Vagina (tissue), 2 donors: ENCODE measurements at regions not wholly inside any gene's neighbourhood (a gene's known extent, or its start where the extent isn't known, plus 50 kb on each side); places are given as distances from the start of the nearest gene placed in this dataset.

ENCODE experiments used
- DNase-seq, 2 donors: peaks; one replicate each; pipeline ENCODE4 v3.0.0-alpha.2; 2017; ENCODE audit errors: extremely low spot score in 2 of 2
- H3K27ac ChIP-seq: fragments of 200-600 bp; sonication (generic); one replicate; pipeline ENCODE4 v1.5.1; 2019
- H3K27me3 ChIP-seq: fragments of 200-600 bp; sonication (generic); one replicate; pipeline ENCODE4 v1.5.1; 2019
- H3K36me3 ChIP-seq, 2 donors: fragments of 200-600 bp; sonication (generic); one replicate each; pipeline ENCODE4 v1.5.1; 2017 to 2019
- H3K4me1 ChIP-seq: fragments of 200-600 bp; sonication (generic); one replicate; pipeline ENCODE4 v1.5.1; 2019
- H3K4me3 ChIP-seq, 2 donors: fragments of 200-600 bp; sonication (generic); 1 replicate in 1 of 2; 2 replicates in 1 of 2; pipeline ENCODE4 v1.5.1; 2016 to 2019
- H3K9me3 ChIP-seq: fragments of 200-600 bp; sonication (generic); one replicate; pipeline ENCODE4 v1.5.1; 2019
- POLR2A ChIP-seq, 2 donors: fragments of 450-650 bp; IDR thresholded peaks; one replicate each; pipeline ENCODE4 v1.6.1; 2017; ENCODE audit warnings: antibody characterized with exemption in 2 of 2, mild to moderate bottlenecking in 2 of 2, moderate library complexity in 2 of 2
- POLR2AphosphoS5 ChIP-seq, 2 donors: sonication (generic); formaldehyde crosslinking; IDR thresholded peaks; one replicate each; pipeline ENCODE4 v1.9.0; 2017; ENCODE audit warnings: antibody characterized with exemption in 2 of 2, mild to moderate bottlenecking in 2 of 2, low read depth in 1 of 2; ENCODE audit not compliant: insufficient read depth in 1 of 2
- intact Hi-C: fragments of 100-400 bp; cut with DNase I; formaldehyde crosslinking; loops from one replicate; pipeline ENCODE4 v1.15.1; 2023
- TF ChIP-seq, protein P1 (sequence below), 3 experiments: fragments of 450-650 bp in 2 of 3; fragments of 200-600 bp in 1 of 3; sonication (generic) in 1 of 3; IDR thresholded peaks; one replicate each; pipeline ENCODE4 v1.5.1; 2017 to 2019; ENCODE audit warnings: antibody characterized with exemption in 3 of 3, mild to moderate bottlenecking in 2 of 3, moderate library complexity in 2 of 3

DNA sequence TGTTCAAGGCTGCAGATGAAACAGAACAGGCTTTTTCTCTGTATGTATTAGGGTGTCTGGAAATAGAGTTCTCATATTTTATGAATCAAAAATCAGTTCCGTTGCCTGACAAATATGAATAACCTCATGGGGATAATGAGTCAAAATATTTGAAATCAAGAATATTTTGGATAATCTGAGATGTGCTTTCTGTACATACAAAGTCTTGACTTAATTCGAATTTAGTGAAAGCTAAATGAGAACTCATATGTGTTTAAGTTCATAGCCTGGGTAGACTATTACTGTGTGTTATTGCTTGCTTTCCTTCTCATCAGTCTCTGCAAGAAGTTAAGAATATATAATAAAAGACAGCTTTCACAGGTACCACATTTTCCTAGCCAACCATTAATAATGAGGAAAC lies 689.0 kb downstream of the REEP3 start:
- TF ChIP-seq POLR2A (IDR thresholded peaks at IDR 0.05) (no peak), POLR2AphosphoS5 (IDR thresholded peaks at IDR 0.05; ENCODE audit: insufficient read depth in 1 of 2, low read depth in 1 of 2) (no peak)
- TF ChIP-seq, protein P1, sequence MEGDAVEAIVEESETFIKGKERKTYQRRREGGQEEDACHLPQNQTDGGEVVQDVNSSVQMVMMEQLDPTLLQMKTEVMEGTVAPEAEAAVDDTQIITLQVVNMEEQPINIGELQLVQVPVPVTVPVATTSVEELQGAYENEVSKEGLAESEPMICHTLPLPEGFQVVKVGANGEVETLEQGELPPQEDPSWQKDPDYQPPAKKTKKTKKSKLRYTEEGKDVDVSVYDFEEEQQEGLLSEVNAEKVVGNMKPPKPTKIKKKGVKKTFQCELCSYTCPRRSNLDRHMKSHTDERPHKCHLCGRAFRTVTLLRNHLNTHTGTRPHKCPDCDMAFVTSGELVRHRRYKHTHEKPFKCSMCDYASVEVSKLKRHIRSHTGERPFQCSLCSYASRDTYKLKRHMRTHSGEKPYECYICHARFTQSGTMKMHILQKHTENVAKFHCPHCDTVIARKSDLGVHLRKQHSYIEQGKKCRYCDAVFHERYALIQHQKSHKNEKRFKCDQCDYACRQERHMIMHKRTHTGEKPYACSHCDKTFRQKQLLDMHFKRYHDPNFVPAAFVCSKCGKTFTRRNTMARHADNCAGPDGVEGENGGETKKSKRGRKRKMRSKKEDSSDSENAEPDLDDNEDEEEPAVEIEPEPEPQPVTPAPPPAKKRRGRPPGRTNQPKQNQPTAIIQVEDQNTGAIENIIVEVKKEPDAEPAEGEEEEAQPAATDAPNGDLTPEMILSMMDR (IDR thresholded peaks at IDR 0.05), result no peak
- intact Hi-C loops, result no loop called here

DNA sequence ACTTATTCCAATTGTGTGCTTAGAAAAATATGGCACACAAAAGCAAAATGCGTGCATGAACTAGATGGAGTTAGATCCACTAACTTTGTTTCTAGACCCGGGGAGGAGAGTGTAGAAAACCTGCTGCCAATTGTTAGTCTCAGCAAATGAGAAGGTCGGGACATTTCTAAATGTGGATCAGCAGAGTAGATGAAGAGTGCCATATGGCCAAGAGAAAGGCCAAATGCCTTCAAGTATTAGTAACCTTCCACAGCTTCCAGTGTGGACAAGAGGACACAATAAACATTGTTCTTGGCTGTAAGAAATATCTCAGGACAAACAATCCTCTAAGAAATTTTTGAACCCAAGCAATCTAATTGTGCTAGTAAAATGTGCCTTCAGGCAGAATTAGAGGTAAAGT lies 690.3 kb downstream of the REEP3 start:
- no peak overlapping the region for H3K4me3 ChIP-seq
- H3K27me3 ChIP-seq, result no peaks in the 10 kb centered on the region
- H3K27ac ChIP-seq, result no peak overlapping the region
- no peak for DNase-seq
- no peaks in the 10 kb centered on the region for H3K9me3 ChIP-seq
- no peak for TF ChIP-seq POLR2AphosphoS5 (IDR thresholded peaks at IDR 0.05; ENCODE audit: insufficient read depth in 1 of 2, low read depth in 1 of 2)
- TF ChIP-seq, protein P1 (IDR thresholded peaks at IDR 0.05), result no peak
- TF ChIP-seq POLR2A (IDR thresholded peaks at IDR 0.05), result no peak
- no peaks in the 10 kb centered on the region for H3K36me3 ChIP-seq
- intact Hi-C loops, result no loop called here
- no peaks in the 10 kb centered on the region for H3K4me1 ChIP-seq

More for the DNA sequence above, 689.0 kb downstream of the REEP3 start:
- H3K27ac ChIP-seq, result no peak overlapping the region
- H3K36me3 ChIP-seq, result no peaks in the 10 kb centered on the region
- H3K9me3 ChIP-seq, result no peaks in the 10 kb centered on the region
- no peaks in the 10 kb centered on the region for H3K4me1 ChIP-seq
- DNase-seq, result no peak
- H3K4me3 ChIP-seq, result no peak overlapping the region
- H3K27me3 ChIP-seq, result no peaks in the 10 kb centered on the region

- no peak for TF ChIP-seq POLR2A (IDR thresholded peaks at IDR 0.05)
- no peak for TF ChIP-seq POLR2AphosphoS5 (IDR thresholded peaks at IDR 0.05; ENCODE audit: insufficient read depth in 1 of 2, low read depth in 1 of 2)
- H3K4me1 ChIP-seq, result no peaks in the 10 kb centered on the region
- H3K27me3 ChIP-seq, result no peaks in the 10 kb centered on the region
- DNase-seq, result no peak
- intact Hi-C loops, result no loop called here
- H3K36me3 ChIP-seq, result no peaks in the 10 kb centered on the region
- no peak overlapping the region for H3K27ac ChIP-seq
- H3K4me3 ChIP-seq, result no peak overlapping the region
- no peaks in the 10 kb centered on the region for H3K9me3 ChIP-seq
These were observed 693.9 kb downstream of the REEP3 start for GRCh38 chr10:64215088-64215487.

DNA sequence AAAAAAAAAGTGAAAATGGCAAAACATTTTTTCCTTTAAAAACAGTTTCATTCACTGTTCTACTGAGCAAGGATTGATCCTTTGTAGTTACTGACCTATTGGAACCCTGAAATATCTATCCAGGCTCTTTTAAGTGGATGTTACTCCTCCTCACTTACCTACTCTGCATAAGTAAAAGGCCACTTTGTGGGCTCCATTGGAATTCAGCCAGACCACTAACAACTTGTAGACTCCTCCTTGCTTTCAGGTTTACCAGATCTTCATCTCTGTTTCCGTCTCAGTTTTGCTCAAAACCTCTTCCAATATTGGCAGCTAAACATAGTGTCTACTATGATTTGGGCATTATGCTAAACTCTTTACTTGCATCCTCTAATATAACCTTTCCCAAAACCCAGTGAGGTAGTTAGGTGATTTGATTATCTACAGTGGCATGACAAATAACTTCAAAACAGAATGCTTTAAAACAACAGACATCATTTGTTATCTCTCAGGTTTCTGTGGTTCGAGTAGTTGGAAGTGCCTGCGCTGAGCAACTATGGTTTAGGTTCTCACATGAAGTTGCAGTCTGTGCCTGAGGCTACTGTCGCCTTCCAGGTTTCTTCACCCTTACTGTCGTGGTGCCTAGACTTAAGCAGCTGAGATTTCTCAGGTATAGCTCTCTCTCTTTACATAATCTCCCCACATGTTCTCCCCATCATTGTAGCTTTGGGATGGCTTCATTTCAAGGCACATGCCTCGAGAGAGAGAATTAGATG lies 698.2 kb downstream of the REEP3 start:
- H3K4me3 ChIP-seq, result no peak overlapping the region
- intact Hi-C loops, result no loop called here
- H3K27ac ChIP-seq, result no peak overlapping the region
- no peaks in the 10 kb centered on the region for H3K9me3 ChIP-seq
- H3K36me3 ChIP-seq, result no peaks in the 10 kb centered on the region
- no peaks in the 10 kb centered on the region for H3K27me3 ChIP-seq
- no peak for DNase-seq
- TF ChIP-seq POLR2AphosphoS5 (IDR thresholded peaks at IDR 0.05; ENCODE audit: insufficient read depth in 1 of 2, low read depth in 1 of 2) (no peak), POLR2A (IDR thresholded peaks at IDR 0.05) (no peak)
- TF ChIP-seq, protein P1 (IDR thresholded peaks at IDR 0.05), result no peak
- no peaks in the 10 kb centered on the region for H3K4me1 ChIP-seq

GRCh38 chr10:64234489-64234888 lies 713.3 kb downstream of the REEP3 start:
- H3K27ac ChIP-seq, result no peak overlapping the region
- H3K36me3 ChIP-seq, result no peaks in the 10 kb centered on the region
- no peaks in the 10 kb centered on the region for H3K4me1 ChIP-seq
- intact Hi-C loops, result no loop called here
- H3K9me3 ChIP-seq, result no peaks in the 10 kb centered on the region
- no peak overlapping the region for H3K4me3 ChIP-seq
- no peaks in the 10 kb centered on the region for H3K27me3 ChIP-seq
- no peak for TF ChIP-seq POLR2A (IDR thresholded peaks at IDR 0.05)
- TF ChIP-seq POLR2AphosphoS5 (IDR thresholded peaks at IDR 0.05; ENCODE audit: insufficient read depth in 1 of 2, low read depth in 1 of 2), result no peak
- TF ChIP-seq, protein P1 (IDR thresholded peaks at IDR 0.05), result no peak
- DNase-seq, result no peak
